HepG2 (cell line): ENCODE measurements at regions not wholly inside any gene's neighbourhood (a gene's known extent, or its start where the extent isn't known, plus 50 kb on each side); places are given as distances from the start of the nearest gene placed in this dataset.
A peak's percentile ranks its signal among the peaks of the same experiment; 100 is the strongest.

ENCODE experiments used
- ATAC-seq: fragments of 200-7000 bp; cut with Tn5 transposase; 3 replicates; pipeline ENCODE4 v1.9.1; 2020; ENCODE audit warnings: mild to moderate bottlenecking, moderate library complexity
- BruUV-seq: library from RNA; stranded (reverse); fragments of 400-500 nt; replicated peaks from 2 replicates; lab custom pipeline; 2021; lab: Mats Ljungman, UMichigan
- CTCF ChIA-PET: fragments of 300-600 bp; formaldehyde crosslinking; extraction: SDS; loops from one replicate; lab custom pipeline; 2021; ENCODE audit warnings: low total read pairs, inconsistent platforms, low intra/inter-chr PET ratio; lab: Yijun Ruan, JAX
- POLR2A ChIA-PET: fragments of 350-600 bp; sonication (Branson Sonifier 250); formaldehyde crosslinking; loops from one replicate; lab custom pipeline; 2020; ENCODE audit warnings: antibody characterized with exemption, inconsistent platforms; lab: Yijun Ruan, JAX
- DNase-seq: peaks from one replicate; pipeline ENCODE4 v3.0.0-alpha.2; 2015; ENCODE audit warnings: low spot score
- FAIRE-seq: peaks from 3 replicates; lab custom pipeline; 2011; peaks lifted over from hg19 to GRCh38; lab: Jason Lieb, UNC
- H2AFZ ChIP-seq: one replicate; pipeline ENCODE4 v1.6.1; 2011; ENCODE audit warnings: low read length, inconsistent platforms
- H3K27ac ChIP-seq: fragments of 300-600 bp; 3 replicates; pipeline ENCODE4 v1.8.0; 2011; ENCODE audit warnings: mixed run types, mild to moderate bottlenecking, mixed read lengths, low read length, inconsistent platforms; ENCODE audit not compliant: insufficient read depth; ENCODE audit errors: extremely low read length
- H3K27me3 ChIP-seq, 2 experiments: fragments of 200-600 bp in 1 of 2; 2 replicates in 1 of 2; 3 replicates in 1 of 2; pipeline versions ENCODE4 v1.6.0 to v1.8.0; 2011; ENCODE audit warnings: low read length in 2 of 2, mild to moderate bottlenecking in 2 of 2, moderate library complexity in 2 of 2, inconsistent platforms in 1 of 2; ENCODE audit not compliant: insufficient read depth in 2 of 2, control insufficient read depth in 1 of 2
- H3K36me3 ChIP-seq, 2 experiments: fragments of 200-600 bp in 1 of 2; replicated peaks in 1 of 2; 2 replicates in 1 of 2; 3 replicates in 1 of 2; pipeline versions ENCODE4 v1.5.1 to v1.8.0; 2011; ENCODE audit warnings: low read length in 2 of 2, inconsistent platforms in 1 of 2; ENCODE audit not compliant: insufficient read depth in 2 of 2, control insufficient read depth in 1 of 2
- H3K4me1 ChIP-seq: 2 replicates; pipeline ENCODE4 v1.5.1; 2012; ENCODE audit warnings: low read length, inconsistent platforms; ENCODE audit not compliant: insufficient read depth
- H3K4me2 ChIP-seq: 2 replicates; pipeline ENCODE4 v1.6.0; 2011; ENCODE audit warnings: low read depth, low read length, inconsistent platforms
- H3K4me3 ChIP-seq, 3 experiments: fragments of 200-600 bp in 1 of 3; sonication (generic), shearing (Covaris generic) in 1 of 3; replicated peaks in 1 of 3; 2 replicates each; pipeline ENCODE4 v1.5.1; 2011 to 2016; ENCODE audit warnings: low read length in 3 of 3, inconsistent platforms in 2 of 3, low read depth in 2 of 3, mild to moderate bottlenecking in 2 of 3, control low read depth in 1 of 3, mixed read lengths in 1 of 3; ENCODE audit not compliant: insufficient read depth in 1 of 3
- H3K79me2 ChIP-seq: one replicate; pipeline ENCODE4 v1.6.1; 2011; ENCODE audit warnings: low read length, inconsistent platforms; ENCODE audit not compliant: insufficient read depth
- H3K9ac ChIP-seq: 2 replicates; pipeline ENCODE4 v1.6.0; 2011; ENCODE audit warnings: mild to moderate bottlenecking, low read depth, low read length, inconsistent platforms; ENCODE audit not compliant: insufficient read depth
- H3K9me3 ChIP-seq: 2 replicates; pipeline ENCODE4 v1.5.1; 2012; ENCODE audit warnings: mild to moderate bottlenecking, low read length
- H4K20me1 ChIP-seq: 2 replicates; pipeline ENCODE4 v1.6.0; 2011; ENCODE audit warnings: inconsistent platforms, mild to moderate bottlenecking, low read length, moderate library complexity; ENCODE audit not compliant: insufficient read depth
- AHDC1 ChIP-seq: sonication (generic); formaldehyde crosslinking; IDR thresholded peaks from 2 replicates; pipeline ENCODE4 v1.5.1; 2020; ENCODE audit warnings: mild to moderate bottlenecking, missing genetic modification reagents, borderline replicate concordance
- MTF1 ChIP-seq: sonication (generic); formaldehyde crosslinking; IDR thresholded peaks from 2 replicates; pipeline ENCODE4 v1.5.0; 2020; ENCODE audit warnings: missing genetic modification reagents
- SALL2 ChIP-seq: sonication (generic); formaldehyde crosslinking; IDR thresholded peaks from 2 replicates; pipeline ENCODE4 v1.8.1; 2023; ENCODE audit warnings: mild to moderate bottlenecking, missing genetic modification reagents, inconsistent platforms
- SIN3A ChIP-seq: IDR thresholded peaks from 2 replicates; pipeline ENCODE4 v1.6.1; 2011; ENCODE audit warnings: low read depth, mild to moderate bottlenecking, control low read depth, low read length, borderline replicate concordance
- XRCC5 ChIP-seq: fragments of 200-400 bp; formaldehyde crosslinking; optimal IDR thresholded peaks from 2 replicates; pipeline ENCODE3; 2017; ENCODE audit warnings: mild to moderate bottlenecking, low read length
- YEATS2 ChIP-seq: sonication (generic); formaldehyde crosslinking; IDR thresholded peaks from 2 replicates; pipeline ENCODE4 v1.4.0; 2020; ENCODE audit warnings: missing genetic modification reagents, borderline replicate concordance
- ZNF468 ChIP-seq: sonication (generic); formaldehyde crosslinking; IDR thresholded peaks from 2 replicates; pipeline ENCODE4 v1.8.0; 2022; ENCODE audit warnings: mild to moderate bottlenecking, moderate library complexity, missing genetic modification reagents
- WGBS: methylation state at CpG from one replicate; pipeline ENCODE4 v1.1.6; 2017; ENCODE audit warnings: low lambda C conversion rate; 5-methylcytosine and 5-hydroxymethylcytosine counted together
- in situ Hi-C: cut with HindIII; loops from 2 replicates; pipeline ENCODE4 v1.10.0; 2017; ENCODE audit warnings: low pct_unique_long_range_greater_than_20kb; ENCODE audit not compliant: extremely low pct_ligation_motif_present
- intact Hi-C: fragments of 100-400 bp; cut with micrococcal nuclease; formaldehyde crosslinking; loops from one replicate; pipeline ENCODE4 v1.10.0; 2022; ENCODE audit not compliant: unreplicated experiment

GRCh38 chr14:89724628-89724960, 229.9 kb downstream of the EFCAB11 start:
- WGBS, result 27% methylated on average over 8 of the region's 8 CpGs
- no TSS peak for BruUV-seq
- peaks cover 24% of the 10 kb centered on the region for H3K4me1 ChIP-seq
- intact Hi-C loops (no loop called here), in situ Hi-C loops (no loop called here)
- ChIA-PET POLR2A (no interaction called here), CTCF (no interaction called here)
- H2AFZ ChIP-seq, result no peak overlapping the region
- peaks cover 1 to 28% of the 10 kb centered on the region in 2 experiments; a peak in 3 of 5 replicates for H3K27me3 ChIP-seq
- no peak for ATAC-seq
- no peaks in the 10 kb centered on the region for H4K20me1 ChIP-seq
- TF ChIP-seq XRCC5 (no peak), AHDC1 (CRISPR knock-in tag) (no peak), YEATS2 (CRISPR knock-in tag) (no peak), ZNF468 (CRISPR knock-in tag) (no peak), SALL2 (CRISPR knock-in tag) (no peak), SIN3A (no peak), MTF1 (no peak)
- H3K4me3 ChIP-seq, result 0 out of 6 replicates have a peak overlapping the region, but pooled peaks of 1 of the 3 experiments have one; percentile 10
- no peak overlapping the region for H3K27ac ChIP-seq
- no peaks in the 10 kb centered on the region for H3K36me3 ChIP-seq
- peak overlapping the region; percentile 57; the same call in 1 of the 2 replicates for H3K4me2 ChIP-seq
- no peak for FAIRE-seq
- no peak for DNase-seq
- no peaks in the 10 kb centered on the region for H3K9me3 ChIP-seq
- no peak overlapping the region for H3K9ac ChIP-seq
- H3K79me2 ChIP-seq, result no peaks in the 10 kb centered on the region
